H1 (cell line): ENCODE measurements at regions not wholly inside any gene's neighbourhood (a gene's known extent, or its start where the extent isn't known, plus 50 kb on each side); places are given as distances from the start of the nearest gene placed in this dataset.

Experiments
- CTCF ChIA-PET: fragments of 300-600 bp; sonication (Branson Sonifier 250); formaldehyde crosslinking; loops from one replicate; lab custom pipeline; 2021; ENCODE audit not compliant: partially characterized antibody; lab: Charles Lee
- POLR2A ChIA-PET: fragments of 300-600 bp; sonication (Branson Sonifier 250); formaldehyde crosslinking; loops from one replicate; lab custom pipeline; 2021; ENCODE audit warnings: inconsistent platforms; ENCODE audit not compliant: partially characterized antibody; lab: Charles Lee
- DNase-seq, 2 experiments: peaks; one replicate each; pipeline versions ENCODE4 v3.0.0 to v3.0.0-alpha.2; 2010 to 2022; ENCODE audit warnings: low spot score in 2 of 2, low read depth in 1 of 2, mixed read lengths in 1 of 2
- FAIRE-seq: peaks from 2 replicates; lab custom pipeline; 2011; peaks lifted over from hg19 to GRCh38; lab: Jason Lieb, UNC
- H2AFZ ChIP-seq: 2 replicates; pipeline ENCODE4 v1.8.1; 2012; ENCODE audit warnings: low read length, inconsistent platforms
- H2AK5ac ChIP-seq: 2 replicates; pipeline ENCODE4 v1.6.1; 2013; ENCODE audit warnings: low read depth, low read length
- H2BK120ac ChIP-seq: replicated peaks from 2 replicates; pipeline ENCODE3; 2013; ENCODE audit warnings: low read depth, low read length, inconsistent platforms
- H2BK12ac ChIP-seq: 2 replicates; pipeline ENCODE4 v1.6.1; 2013; ENCODE audit warnings: low read depth, low read length
- H2BK15ac ChIP-seq: 2 replicates; pipeline ENCODE4 v1.6.1; 2013; ENCODE audit warnings: low read length
- H2BK20ac ChIP-seq: 2 replicates; pipeline ENCODE4 v1.6.1; 2013; ENCODE audit warnings: low read length
- H2BK5ac ChIP-seq: 2 replicates; pipeline ENCODE4 v1.6.1; 2013; ENCODE audit warnings: low read depth, low read length
- H3K14ac ChIP-seq: 2 replicates; pipeline ENCODE4 v1.6.1; 2013; ENCODE audit warnings: inconsistent platforms; ENCODE audit not compliant: insufficient read length
- H3K18ac ChIP-seq: 2 replicates; pipeline ENCODE4 v1.6.1; 2013; ENCODE audit warnings: low read length; ENCODE audit errors: extremely low read depth
- H3K23ac ChIP-seq: 2 replicates; pipeline ENCODE4 v1.6.1; 2013; ENCODE audit warnings: inconsistent platforms; ENCODE audit not compliant: insufficient read length
- H3K23me2 ChIP-seq: 2 replicates; pipeline ENCODE4 v1.6.1; 2013; ENCODE audit warnings: low read depth, low read length
- H3K27ac ChIP-seq: 2 replicates; pipeline ENCODE4 v1.6.1; 2011; ENCODE audit warnings: low read depth, low read length, inconsistent platforms
- H3K27me3 ChIP-seq, 4 experiments: replicated peaks in 1 of 4; 1 replicate in 1 of 4; 2 replicates in 3 of 4; pipeline versions ENCODE4 v1.6.1 to v1.8.1; 2011 to 2013; ENCODE audit warnings: low read length in 3 of 4, mild to moderate bottlenecking in 3 of 4, inconsistent platforms in 2 of 4, mixed read lengths in 2 of 4, moderate library complexity in 1 of 4; ENCODE audit not compliant: control insufficient read depth in 3 of 4, insufficient read depth in 3 of 4; ENCODE audit errors: extremely low read depth in 1 of 4
- H3K36me3 ChIP-seq, 4 experiments: 2 replicates each; pipeline versions ENCODE4 v1.6.1 to v1.8.1; 2011 to 2013; ENCODE audit warnings: mild to moderate bottlenecking in 4 of 4, low read length in 3 of 4, moderate library complexity in 2 of 4, control low read depth in 1 of 4, inconsistent platforms in 1 of 4; ENCODE audit not compliant: insufficient read depth in 4 of 4, control insufficient read depth in 2 of 4
- H3K4ac ChIP-seq: replicated peaks from 2 replicates; pipeline ENCODE3; 2013; ENCODE audit warnings: low read length, low read depth, mixed read lengths, inconsistent platforms; ENCODE audit not compliant: insufficient read length
- H3K4me1 ChIP-seq, 4 experiments: replicated peaks in 1 of 4; 1 replicate in 1 of 4; 2 replicates in 3 of 4; pipeline versions ENCODE4 v1.6.1 to v1.8.1; 2011 to 2013; ENCODE audit warnings: low read length in 3 of 4, inconsistent platforms in 2 of 4, mixed read lengths in 1 of 4; ENCODE audit not compliant: insufficient read depth in 4 of 4, control insufficient read depth in 3 of 4
- H3K4me2 ChIP-seq, 2 experiments: 2 replicates each; pipeline versions ENCODE4 v1.6.1 to v1.8.1; 2011 to 2013; ENCODE audit warnings: low read depth in 2 of 2, low read length in 2 of 2, control low read depth in 1 of 2, inconsistent platforms in 1 of 2, mild to moderate bottlenecking in 1 of 2; ENCODE audit not compliant: insufficient read depth in 1 of 2
- H3K4me3 ChIP-seq, 4 experiments: fragments of 200-600, 300-600 bp in 1 of 4; sonication (generic), shearing (Covaris generic), sonication (Bioruptor Twin) in 1 of 4; 2 replicates each; pipeline versions ENCODE4 v1.5.1 to v1.8.1; 2011 to 2016; ENCODE audit warnings: low read length in 4 of 4, low read depth in 3 of 4, control low read depth in 2 of 4, inconsistent platforms in 2 of 4, mild to moderate bottlenecking in 2 of 4, mixed read lengths in 1 of 4, moderate library complexity in 1 of 4; ENCODE audit not compliant: insufficient read depth in 2 of 4; ENCODE audit errors: extremely low read depth in 1 of 4
- H3K56ac ChIP-seq: replicated peaks from 2 replicates; pipeline ENCODE3; 2013; ENCODE audit warnings: low read depth, mild to moderate bottlenecking, mixed read lengths, low read length, inconsistent platforms; ENCODE audit not compliant: insufficient read length
- H3K79me1 ChIP-seq: 2 replicates; pipeline ENCODE4 v1.6.1; 2013; ENCODE audit warnings: low read depth, low read length, control low read depth
- H3K79me2 ChIP-seq, 2 experiments: 2 replicates each; pipeline versions ENCODE4 v1.6.1 to v1.8.1; 2012 to 2013; ENCODE audit warnings: low read length in 2 of 2, mild to moderate bottlenecking in 2 of 2, inconsistent platforms in 1 of 2; ENCODE audit not compliant: insufficient read depth in 2 of 2, control insufficient read depth in 1 of 2
- H3K9ac ChIP-seq, 4 experiments: replicated peaks in 1 of 4; 1 replicate in 1 of 4; 2 replicates in 3 of 4; pipeline versions ENCODE4 v1.6.1 to v1.8.1; 2011 to 2013; ENCODE audit warnings: low read depth in 3 of 4, low read length in 3 of 4, control low read depth in 2 of 4, mild to moderate bottlenecking in 2 of 4, moderate library complexity in 2 of 4, inconsistent platforms in 1 of 4; ENCODE audit errors: extremely low read depth in 1 of 4
- H3K9me3 ChIP-seq, 2 experiments: 2 replicates each; pipeline versions ENCODE4 v1.6.1 to v1.8.1; 2012 to 2013; ENCODE audit warnings: mild to moderate bottlenecking in 2 of 2, moderate library complexity in 2 of 2, control low read depth in 1 of 2, inconsistent platforms in 1 of 2, low read depth in 1 of 2, low read length in 1 of 2, mixed read lengths in 1 of 2; ENCODE audit not compliant: insufficient read depth in 2 of 2
- H4K20me1 ChIP-seq, 2 experiments: replicated peaks in 1 of 2; 2 replicates each; pipeline versions ENCODE3 to v1.8.1; 2011 to 2013; ENCODE audit warnings: inconsistent platforms in 2 of 2, low read length in 2 of 2, mild to moderate bottlenecking in 1 of 2; ENCODE audit not compliant: insufficient read depth in 2 of 2, control insufficient read depth in 1 of 2
- H4K5ac ChIP-seq: 2 replicates; pipeline ENCODE4 v1.6.1; 2013; ENCODE audit warnings: low read length, low read depth, mixed read lengths, inconsistent platforms; ENCODE audit not compliant: insufficient read length
- H4K8ac ChIP-seq: 2 replicates; pipeline ENCODE4 v1.8.0; 2013; ENCODE audit warnings: mild to moderate bottlenecking, moderate library complexity, low read length, inconsistent platforms; ENCODE audit not compliant: insufficient read depth; ENCODE audit errors: extremely low read depth
- H4K91ac ChIP-seq: replicated peaks from 2 replicates; pipeline ENCODE3; 2013; ENCODE audit warnings: low read length, mixed read lengths, inconsistent platforms; ENCODE audit not compliant: insufficient read length
- ASH2L ChIP-seq: fragments of 200-600, 300-600 bp; sonication (generic); IDR thresholded peaks from one replicate; pipeline ENCODE4 v1.7.1; 2017; ENCODE audit warnings: low read length
- CREB1 ChIP-seq: IDR thresholded peaks from 2 replicates; pipeline ENCODE4 v1.6.1; 2012; ENCODE audit warnings: inconsistent platforms
- GTF2F1 ChIP-seq: IDR thresholded peaks from 2 replicates; pipeline ENCODE4 v1.6.1; 2012; ENCODE audit warnings: low read depth, low read length, improper control_type of control experiment, borderline replicate concordance
- JUN ChIP-seq: IDR thresholded peaks from 2 replicates; pipeline ENCODE4 v1.6.1; 2011; ENCODE audit warnings: low read depth, mild to moderate bottlenecking, improper control_type of control experiment, low read length
- KDM4A ChIP-seq: IDR thresholded peaks from one replicate; pipeline ENCODE4 v1.7.1; 2012; ENCODE audit warnings: low read depth, mild to moderate bottlenecking, moderate library complexity, low read length, inconsistent platforms; ENCODE audit not compliant: severe bottlenecking
- NANOG ChIP-seq: IDR thresholded peaks from 2 replicates; pipeline ENCODE4 v1.6.1; 2011; ENCODE audit warnings: low read length, low read depth, mild to moderate bottlenecking, inconsistent platforms; ENCODE audit not compliant: insufficient read depth, poor library complexity, severe bottlenecking
- POLR2AphosphoS5 ChIP-seq: IDR thresholded peaks from 2 replicates; pipeline ENCODE4 v1.6.1; 2011; ENCODE audit warnings: low read depth, low read length
- RBBP5 ChIP-seq: IDR thresholded peaks from 2 replicates; pipeline ENCODE4 v1.7.1; 2012; ENCODE audit warnings: low read depth, mild to moderate bottlenecking, inconsistent platforms, low read length, moderate library complexity, borderline replicate concordance
- SAP30 ChIP-seq: fragments of 300-600 bp; sonication (generic); IDR thresholded peaks from 2 replicates; pipeline ENCODE4 v1.7.1; 2012; ENCODE audit warnings: low read length, moderate library complexity, mild to moderate bottlenecking, inconsistent platforms; ENCODE audit not compliant: insufficient read depth, insufficient replicate concordance
- SIX5 ChIP-seq: IDR thresholded peaks from 2 replicates; pipeline ENCODE4 v1.6.1; 2011; ENCODE audit warnings: mild to moderate bottlenecking, low read depth, low read length
- SP4 ChIP-seq: IDR thresholded peaks from 2 replicates; pipeline ENCODE4 v1.6.1; 2012; ENCODE audit warnings: low read length, inconsistent platforms
- TAF1 ChIP-seq: IDR thresholded peaks from 2 replicates; pipeline ENCODE4 v1.6.1; 2011; ENCODE audit warnings: mild to moderate bottlenecking, low read depth, low read length
- TCF12 ChIP-seq: IDR thresholded peaks from 2 replicates; pipeline ENCODE4 v1.6.1; 2011; ENCODE audit warnings: low read depth, mild to moderate bottlenecking, low read length
- YY1 ChIP-seq: IDR thresholded peaks from 2 replicates; pipeline ENCODE4 v1.6.1; 2011; ENCODE audit warnings: low read depth, mild to moderate bottlenecking, low read length
- WGBS, 2 experiments: shearing (Covaris generic) in 1 of 2; methylation state at CpG; one replicate each; pipeline versions ENCODE4 v1.1.6 to v1.1.7; 2013 to 2015; ENCODE audit warnings: low lambda C conversion rate in 2 of 2, mixed read lengths in 2 of 2, inconsistent platforms in 1 of 2, low coverage in 1 of 2, missing lambda C conversion rate in 1 of 2; ENCODE audit not compliant: insufficient replicate concordance in 2 of 2, insufficient coverage in 1 of 2, insufficient read length in 1 of 2; ENCODE audit errors: extremely low coverage in 1 of 2, missing lambda C conversion rate in 1 of 2; 5-methylcytosine and 5-hydroxymethylcytosine counted together

GRCh38 chr2:118689456-118689855 is 158.0 kb downstream of the EN1 start:
- no peak overlapping the region for H2BK12ac ChIP-seq
- no peak for TF ChIP-seq TAF1
- no peak for TF ChIP-seq SIX5
- no peak for TF ChIP-seq CREB1
- no peak for TF ChIP-seq TCF12
- TF ChIP-seq SP4, result no peak
- TF ChIP-seq GTF2F1, result no peak
- TF ChIP-seq KDM4A, result no peak
- no peak for TF ChIP-seq RBBP5
- TF ChIP-seq YY1, result no peak
- TF ChIP-seq SAP30, result no peak
- TF ChIP-seq NANOG, result no peak
- no peak for TF ChIP-seq ASH2L
- TF ChIP-seq JUN, result no peak
- TF ChIP-seq POLR2AphosphoS5, result no peak
- TF ChIP-seq, all 59 proteins: peak for 0
- no peaks in the 10 kb centered on the region for H3K79me2 ChIP-seq
- no peak overlapping the region for H3K4ac ChIP-seq
- no peak overlapping the region for H2BK120ac ChIP-seq
- H3K14ac ChIP-seq, result no peak overlapping the region
- no peaks in the 10 kb centered on the region for H3K4me1 ChIP-seq
- H2AK5ac ChIP-seq, result no peak overlapping the region
- FAIRE-seq (no peak), DNase-seq (no peak)
- no peak overlapping the region for H3K9ac ChIP-seq
- no peak overlapping the region for H2BK5ac ChIP-seq
- H3K4me3 ChIP-seq, result no peak overlapping the region
- ChIA-PET POLR2A (no interaction called here), CTCF (interaction anchor here (0.7 kb wide), 1 partner anchor 12 kb away, joined by 3 read pairs; no protein-coding TSS in a partner anchor)
- no peaks in the 10 kb centered on the region for H3K79me1 ChIP-seq
- H4K8ac ChIP-seq, result no peak overlapping the region
- H3K9me3 ChIP-seq, result no peaks in the 10 kb centered on the region
- no peak overlapping the region for H2BK15ac ChIP-seq
- H4K91ac ChIP-seq, result no peak overlapping the region
- H4K20me1 ChIP-seq, result no peaks in the 10 kb centered on the region
- H3K23me2 ChIP-seq, result no peaks in the 10 kb centered on the region
- no peaks in the 10 kb centered on the region for H3K27me3 ChIP-seq
- H3K23ac ChIP-seq, result no peak overlapping the region
- H2AFZ ChIP-seq, result no peak overlapping the region
- no peaks in the 10 kb centered on the region for H3K36me3 ChIP-seq
- 94% methylated on average over 4 of the region's 4 CpGs; no CpG with 5 or more reads in 1 of the 2 experiments for WGBS, 2 experiments
- no peak overlapping the region for H3K18ac ChIP-seq
- no peak overlapping the region for H2BK20ac ChIP-seq
- H3K56ac ChIP-seq, result no peak overlapping the region
- H4K5ac ChIP-seq, result no peak overlapping the region
- no peak overlapping the region for H3K27ac ChIP-seq
- H3K4me2 ChIP-seq, result no peak overlapping the region
